Islet precursor cell (in vitro differentiated cells): ENCODE measurements at regions not wholly inside any gene's neighbourhood (a gene's known extent, or its start where the extent isn't known, plus 50 kb on each side); places are given as distances from the start of the nearest gene placed in this dataset.

ENCODE experiments used
- DNase-seq: peaks from one replicate; pipeline ENCODE4 v3.0.0-alpha.2; 2018

- DNase-seq, result no peak
Observed at GRCh38 chr18:22325396-22325795, 92.3 kb downstream of the CTAGE1 start.

- DNase-seq, result peak; percentile 84
Observed at GRCh38 chr18:22324191-22325131, 93.3 kb downstream of the CTAGE1 start.

- no peak for DNase-seq
Observed at GRCh38 chr18:22322243-22322691, 95.4 kb downstream of the CTAGE1 start.

- DNase-seq, result no peak
Observed at GRCh38 chr18:22320771-22321170, 96.9 kb downstream of the CTAGE1 start.

GRCh38 chr18:22320155-22320554, 97.6 kb downstream of the CTAGE1 start:
- no peak for DNase-seq

- no peak for DNase-seq
Observed at GRCh38 chr18:22318745-22319407, 98.8 kb downstream of the CTAGE1 start.

- peak; percentile 69 for DNase-seq
Observed at GRCh38 chr18:22314420-22314819, 103.3 kb downstream of the CTAGE1 start.

GRCh38 chr18:22314001-22314400, 103.7 kb downstream of the CTAGE1 start:
- DNase-seq, result no peak

GRCh38 chr18:22311301-22311700, 106.4 kb downstream of the CTAGE1 start:
- DNase-seq, result no peak

GRCh38 chr18:22309191-22309590, 108.5 kb downstream of the CTAGE1 start:
- no peak for DNase-seq

GRCh38 chr18:22307528-22307927, 110.2 kb downstream of the CTAGE1 start:
- DNase-seq, result no peak

- DNase-seq, result no peak
Observed at GRCh38 chr18:22303927-22304326, 113.8 kb downstream of the CTAGE1 start.

- no peak for DNase-seq
Observed at GRCh38 chr18:22302144-22302543, 115.6 kb downstream of the CTAGE1 start.

- no peak for DNase-seq
Observed at GRCh38 chr18:22300665-22301636, 116.8 kb downstream of the CTAGE1 start.

- no peak for DNase-seq
Observed at GRCh38 chr18:22297008-22297407, 120.7 kb downstream of the CTAGE1 start.

- DNase-seq, result no peak
Observed at GRCh38 chr18:22296304-22296703, 121.4 kb downstream of the CTAGE1 start.

GRCh38 chr18:22293417-22293816, 124.0 kb downstream of the GATA6 start:
- DNase-seq, result no peak

- no peak for DNase-seq
Observed at GRCh38 chr18:22290004-22290403, 120.6 kb downstream of the GATA6 start.

GRCh38 chr18:22286585-22286984, 117.2 kb downstream of the GATA6 start:
- no peak for DNase-seq

- no peak for DNase-seq
Observed at GRCh38 chr18:22285361-22286140, 116.2 kb downstream of the GATA6 start.

GRCh38 chr18:22284581-22285360, 115.4 kb downstream of the GATA6 start:
- no peak for DNase-seq
